HAP-1 (cell line): ENCODE measurements at regions not wholly inside any gene's neighbourhood (a gene's known extent, or its start where the extent isn't known, plus 50 kb on each side); places are given as distances from the start of the nearest gene placed in this dataset.
"Not testable (repeated sequence)": the region's sequence is repeated elsewhere in the genome, so short reads cannot be mapped to it uniquely, and the experiment has no call there.

Experiments
- DNase-seq, 2 experiments: peaks; one replicate each; pipeline ENCODE4 v3.0.0-alpha.2; 2016 to 2020; ENCODE audit warnings: low spot score in 2 of 2
- H3K27me3 ChIP-seq: fragments of 250-450 bp; sonication (Bioruptor Pico); 2 replicates; pipeline ENCODE4 v1.5.1; 2020; ENCODE audit warnings: low read depth, mild to moderate bottlenecking, moderate library complexity
- H3K36me3 ChIP-seq: fragments of 250-450 bp; sonication (Bioruptor Pico); replicated peaks from 2 replicates; pipeline ENCODE4 v1.5.1; 2020; ENCODE audit warnings: mild to moderate bottlenecking
- H3K4me1 ChIP-seq: fragments of 250-450 bp; sonication (Bioruptor Pico); 2 replicates; pipeline ENCODE4 v1.5.1; 2020; ENCODE audit warnings: mild to moderate bottlenecking
- H3K4me3 ChIP-seq: fragments of 250-450 bp; sonication (Bioruptor Pico); 2 replicates; pipeline ENCODE4 v1.5.1; 2020; ENCODE audit warnings: mild to moderate bottlenecking, moderate library complexity
- H3K9me3 ChIP-seq: fragments of 250-450 bp; sonication (Bioruptor Pico); 2 replicates; pipeline ENCODE4 v1.5.1; 2020; ENCODE audit warnings: mild to moderate bottlenecking, moderate library complexity
- in situ Hi-C: fragments of 300-500 bp; cut with MboI; formaldehyde crosslinking; loops from 3 replicates; pipeline ENCODE4 v1.14.3; 2020; ENCODE audit warnings: low sequenced_read_pairs, inconsistent platforms, mixed read lengths

DNA sequence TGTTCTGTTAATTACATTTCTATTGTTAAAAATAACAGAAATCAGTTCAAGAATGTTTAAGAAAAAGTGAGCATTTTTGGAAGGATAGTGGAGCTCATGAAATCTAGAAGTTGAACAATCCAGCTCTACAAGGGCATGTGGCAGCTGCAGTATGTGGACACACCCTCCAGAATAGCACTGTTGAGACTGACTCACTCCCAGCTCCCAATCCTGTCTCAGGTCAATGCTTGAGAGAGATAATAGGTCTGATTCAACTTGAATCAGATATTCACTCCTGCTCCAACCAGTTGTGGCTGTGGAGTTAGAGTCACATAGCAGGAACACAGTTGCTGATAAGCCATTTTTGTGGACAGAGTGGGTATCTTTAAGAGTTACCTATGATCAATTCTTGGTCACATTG lies 113.0 kb upstream of the NTF3 start:
- no peaks in the 10 kb centered on the region for H3K27me3 ChIP-seq
- H3K4me1 ChIP-seq, result no peaks in the 10 kb centered on the region
- in situ Hi-C loops, result no loop called here
- no peak overlapping the region for H3K4me3 ChIP-seq
- DNase-seq, result no peak
- H3K36me3 ChIP-seq, result no peaks in the 10 kb centered on the region
- peaks cover 2% of the 10 kb centered on the region; the same call in 1 of the 2 replicates for H3K9me3 ChIP-seq

DNA sequence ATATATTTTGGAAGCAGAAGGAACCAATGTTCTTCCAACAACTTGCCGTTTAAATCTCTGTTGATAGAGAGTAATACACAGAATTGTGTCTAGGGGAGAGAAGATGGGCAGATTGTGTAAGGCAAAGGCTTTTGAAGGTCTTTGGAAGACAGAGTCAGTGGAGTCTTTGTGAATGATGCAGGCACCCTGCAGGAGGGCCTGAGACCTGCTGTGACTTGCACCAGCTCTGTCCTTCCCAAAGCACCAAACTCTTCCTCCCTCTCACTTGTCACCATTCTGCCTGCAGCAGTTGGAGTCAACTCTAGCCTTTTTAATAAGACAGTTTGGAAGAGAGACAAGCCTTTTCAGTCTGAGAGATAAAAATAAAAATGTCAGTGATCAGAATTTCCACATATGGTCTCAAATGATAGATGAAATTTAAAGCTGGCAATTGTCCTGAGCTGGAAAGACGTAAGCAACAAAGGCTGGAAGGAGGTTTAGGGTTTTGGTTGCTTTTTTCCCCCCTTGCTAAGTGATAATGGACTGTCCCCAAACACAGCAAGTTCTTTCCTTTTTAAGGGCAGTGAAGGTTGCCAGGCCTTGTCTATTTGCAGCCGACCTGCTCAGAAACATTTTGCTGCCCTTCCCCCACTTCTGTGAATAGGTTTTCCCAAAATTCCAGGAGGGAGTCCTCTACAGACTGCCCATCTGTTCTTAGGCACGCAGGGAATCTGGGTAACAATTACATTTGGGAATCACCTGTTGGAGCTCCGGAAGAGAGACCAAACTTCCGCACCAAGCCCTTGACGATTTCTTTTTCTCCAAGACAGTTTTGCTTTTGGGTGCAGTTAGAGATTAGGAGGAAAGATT lies 103.0 kb upstream of the NTF3 start:
- no peaks in the 10 kb centered on the region for H3K4me1 ChIP-seq
- no peak overlapping the region for H3K4me3 ChIP-seq
- in situ Hi-C loops, result no loop called here
- no peak for DNase-seq
- H3K27me3 ChIP-seq, result no peaks in the 10 kb centered on the region
- no peaks in the 10 kb centered on the region for H3K9me3 ChIP-seq
- no peaks in the 10 kb centered on the region for H3K36me3 ChIP-seq

DNA sequence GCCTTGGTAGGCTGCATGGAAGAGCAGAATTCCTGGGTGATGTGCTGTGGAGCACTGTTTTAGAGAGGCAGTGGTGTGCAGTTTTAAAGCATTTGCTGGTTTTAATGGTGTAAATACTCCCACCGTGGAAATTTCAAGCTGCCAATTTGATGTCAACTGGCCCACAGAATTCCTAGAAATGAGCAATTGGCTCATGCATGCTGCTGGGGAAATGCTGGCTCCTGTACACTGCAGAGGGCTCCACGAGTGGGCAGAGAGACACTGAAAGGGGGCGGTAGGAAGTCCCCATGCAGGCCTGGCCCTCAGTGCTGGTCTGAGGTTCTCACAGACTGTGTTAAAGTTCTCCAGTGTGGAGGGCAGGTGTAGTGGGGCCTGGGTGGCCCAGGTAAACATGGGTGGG lies 99.4 kb upstream of the NTF3 start:
- in situ Hi-C loops, result no loop called here
- no peak overlapping the region for H3K4me3 ChIP-seq
- no peaks in the 10 kb centered on the region for H3K36me3 ChIP-seq
- no peak for DNase-seq
- no peaks in the 10 kb centered on the region for H3K9me3 ChIP-seq
- H3K4me1 ChIP-seq, result no peaks in the 10 kb centered on the region
- no peaks in the 10 kb centered on the region for H3K27me3 ChIP-seq

DNA sequence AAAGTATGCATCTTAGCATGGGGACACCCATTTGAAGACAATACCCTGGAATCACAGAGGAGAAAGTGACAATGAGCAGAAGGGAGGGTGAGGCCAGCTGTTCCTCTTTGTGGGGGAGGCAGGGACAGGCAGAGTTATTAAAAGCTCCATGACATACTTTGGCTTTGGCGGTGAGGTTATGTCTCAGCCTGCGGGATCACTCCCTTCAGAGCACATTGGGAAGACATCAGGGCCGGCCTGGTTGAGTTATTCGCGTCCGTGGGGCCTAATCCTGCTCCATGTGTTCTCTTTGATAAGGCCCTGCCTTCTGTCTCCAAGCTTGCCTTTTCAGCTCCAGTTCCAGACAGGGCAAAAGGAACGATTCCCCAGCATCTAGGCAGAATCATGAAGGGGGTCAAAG lies 98.8 kb upstream of the NTF3 start:
- DNase-seq, result no peak
- Histone ChIP-seq H3K4me3 (no peak overlapping the region), H3K27me3 (no peaks in the 10 kb centered on the region), H3K4me1 (no peaks in the 10 kb centered on the region), H3K9me3 (no peaks in the 10 kb centered on the region), H3K36me3 (no peaks in the 10 kb centered on the region)
- in situ Hi-C loops, result no loop called here

- Histone ChIP-seq H3K27me3 (no peaks in the 10 kb centered on the region), H3K36me3 (no peaks in the 10 kb centered on the region), H3K4me1 (no peaks in the 10 kb centered on the region), H3K4me3 (no peak overlapping the region), H3K9me3 (no peaks in the 10 kb centered on the region)
- in situ Hi-C loops, result no loop called here
- DNase-seq, result no peak
Measured at GRCh38 chr12:5335069-5335468, 96.8 kb upstream of the NTF3 start.

GRCh38 chr12:5341086-5341485 lies 90.8 kb upstream of the NTF3 start:
- H3K9me3 ChIP-seq, H3K27me3 ChIP-seq, H3K36me3 ChIP-seq, DNase-seq, H3K4me1 ChIP-seq, H3K4me3 ChIP-seq, in situ Hi-C loops: not testable (repeated sequence)

GRCh38 chr12:5343711-5344110 lies 88.2 kb upstream of the NTF3 start:
- H3K9me3 ChIP-seq, result peaks cover 3% of the 10 kb centered on the region; the same call in 1 of the 2 replicates
- H3K4me1 ChIP-seq, result no peaks in the 10 kb centered on the region
- H3K27me3 ChIP-seq, result no peaks in the 10 kb centered on the region
- no peak for DNase-seq
- in situ Hi-C loops, result no loop called here
- H3K4me3 ChIP-seq, result no peak overlapping the region
- H3K36me3 ChIP-seq, result no peaks in the 10 kb centered on the region

DNA sequence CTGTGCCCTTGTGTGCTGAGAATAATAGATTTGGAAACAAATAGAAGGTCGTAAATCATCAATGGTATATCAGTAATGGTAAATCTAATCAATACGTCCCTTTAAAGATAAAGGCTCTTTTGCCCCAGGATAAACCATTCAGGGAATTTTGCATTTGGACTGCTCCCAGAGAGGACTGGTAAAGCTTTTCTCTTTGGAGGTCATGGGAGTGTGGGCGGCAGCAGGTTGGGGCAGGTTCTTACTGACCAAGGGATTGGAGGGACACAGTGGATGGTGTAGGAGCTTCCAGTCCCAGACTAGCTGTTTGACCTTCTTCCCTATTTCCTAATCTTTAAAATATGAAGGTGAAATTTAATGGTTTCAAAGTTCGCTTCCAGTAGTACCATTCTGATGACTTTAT lies 87.8 kb upstream of the NTF3 start:
- no peak for DNase-seq
- no peak overlapping the region for H3K4me3 ChIP-seq
- H3K9me3 ChIP-seq, result peaks cover 3% of the 10 kb centered on the region; the same call in 1 of the 2 replicates
- in situ Hi-C loops, result no loop called here
- H3K36me3 ChIP-seq, result no peaks in the 10 kb centered on the region
- no peaks in the 10 kb centered on the region for H3K4me1 ChIP-seq
- no peaks in the 10 kb centered on the region for H3K27me3 ChIP-seq

- no peak for DNase-seq
- H3K4me3 ChIP-seq, result no peak overlapping the region
- peaks cover 3% of the 10 kb centered on the region; the same call in 1 of the 2 replicates for H3K9me3 ChIP-seq
- in situ Hi-C loops, result no loop called here
- H3K27me3 ChIP-seq, result no peaks in the 10 kb centered on the region
- no peaks in the 10 kb centered on the region for H3K36me3 ChIP-seq
- no peaks in the 10 kb centered on the region for H3K4me1 ChIP-seq
Measured at GRCh38 chr12:5345534-5345933, 86.4 kb upstream of the NTF3 start.

DNA sequence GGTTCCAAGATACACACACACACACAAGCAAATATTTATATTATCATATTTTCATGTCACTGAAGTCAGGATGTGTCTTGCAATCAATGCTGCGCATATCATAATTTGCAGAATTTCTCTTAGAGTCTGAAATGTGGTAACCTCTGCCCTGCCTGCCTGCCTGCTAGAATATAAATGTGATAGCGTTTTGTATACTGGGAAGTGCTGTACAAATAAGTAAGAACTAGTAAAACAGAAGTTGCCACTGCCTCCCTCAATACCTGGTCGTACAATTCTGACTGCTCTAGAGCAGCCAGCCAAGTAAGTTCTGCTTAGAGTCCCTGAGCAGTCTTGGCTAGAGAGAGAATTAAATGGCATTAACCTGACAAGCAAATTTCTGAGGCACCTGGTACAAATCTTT lies 83.9 kb upstream of the NTF3 start:
- no peaks in the 10 kb centered on the region for H3K4me1 ChIP-seq
- in situ Hi-C loops, result no loop called here
- no peak overlapping the region for H3K4me3 ChIP-seq
- 0 out of 2 replicates have a peak, but pooled peaks cover 1% of the 10 kb centered on the region for H3K9me3 ChIP-seq
- DNase-seq, result no peak
- H3K27me3 ChIP-seq, result no peaks in the 10 kb centered on the region
- no peaks in the 10 kb centered on the region for H3K36me3 ChIP-seq

DNA sequence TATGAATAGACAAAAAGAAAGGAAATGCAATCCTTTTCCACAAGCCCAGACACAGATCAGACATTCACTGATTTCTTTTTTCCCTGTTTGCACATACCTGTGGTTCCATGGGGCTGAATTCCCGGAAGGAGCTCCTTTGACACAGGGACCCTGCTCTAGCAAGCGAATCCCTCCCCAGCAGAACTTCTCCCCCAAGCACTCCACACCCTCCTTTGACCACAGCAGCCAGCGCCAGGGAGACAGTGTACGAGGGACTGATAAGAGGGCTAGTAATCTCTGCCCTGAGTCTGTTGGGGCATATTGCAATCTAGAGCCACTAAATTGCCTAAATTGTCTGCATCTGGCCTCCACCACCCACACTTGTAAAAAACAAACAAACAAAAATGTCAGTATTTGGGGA lies 83.4 kb upstream of the NTF3 start:
- H3K36me3 ChIP-seq, result no peaks in the 10 kb centered on the region
- DNase-seq, result no peak
- no peaks in the 10 kb centered on the region for H3K9me3 ChIP-seq
- no peaks in the 10 kb centered on the region for H3K27me3 ChIP-seq
- no peak overlapping the region for H3K4me3 ChIP-seq
- in situ Hi-C loops, result no loop called here
- no peaks in the 10 kb centered on the region for H3K4me1 ChIP-seq

GRCh38 chr12:5364036-5364770 lies 67.7 kb upstream of the NTF3 start:
- H3K36me3 ChIP-seq, result no peaks in the 10 kb centered on the region
- DNase-seq, result no peak
- no peaks in the 10 kb centered on the region for H3K27me3 ChIP-seq
- in situ Hi-C loops, result no loop called here
- H3K4me3 ChIP-seq, result no peak overlapping the region
- no peaks in the 10 kb centered on the region for H3K9me3 ChIP-seq
- no peaks in the 10 kb centered on the region for H3K4me1 ChIP-seq

DNA sequence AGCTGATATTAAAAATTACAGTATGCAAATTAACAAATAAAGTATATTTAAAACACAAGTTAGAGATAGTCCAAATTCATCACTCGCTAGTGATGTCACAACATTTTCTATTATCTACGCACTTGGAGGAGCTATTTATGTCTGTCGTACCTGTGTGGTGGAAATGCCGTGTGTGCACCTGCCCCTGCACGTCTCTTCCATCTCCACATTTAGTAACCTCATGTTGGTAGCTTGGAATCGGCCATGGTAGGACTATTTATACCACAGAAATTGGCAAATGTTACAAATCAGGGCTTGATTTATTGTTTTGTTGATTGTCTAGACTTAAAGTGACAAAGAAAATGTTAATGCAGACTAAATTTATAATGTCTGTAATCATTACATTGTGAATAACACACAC lies 62.6 kb upstream of the NTF3 start:
- no peak for DNase-seq
- Histone ChIP-seq H3K9me3 (no peaks in the 10 kb centered on the region), H3K4me1 (no peaks in the 10 kb centered on the region), H3K27me3 (no peaks in the 10 kb centered on the region), H3K36me3 (no peaks in the 10 kb centered on the region), H3K4me3 (no peak overlapping the region)
- in situ Hi-C loops, result no loop called here

GRCh38 chr12:5371631-5372030 lies 60.3 kb upstream of the NTF3 start:
- Histone ChIP-seq H3K9me3 (no peaks in the 10 kb centered on the region), H3K36me3 (no peaks in the 10 kb centered on the region), H3K4me3 (no peak overlapping the region), H3K4me1 (no peaks in the 10 kb centered on the region), H3K27me3 (no peaks in the 10 kb centered on the region)
- no peak for DNase-seq
- in situ Hi-C loops, result no loop called here
